ACC112 (cell line): ENCODE measurements at regions not wholly inside any gene's neighbourhood (a gene's known extent, or its start where the extent isn't known, plus 50 kb on each side); places are given as distances from the start of the nearest gene placed in this dataset.

Experiments
- H2AFZ ChIP-seq: fragments of 200-600 bp; sonication (generic); one replicate; pipeline ENCODE4 v1.6.0; 2017; ENCODE audit warnings: antibody characterized with exemption, low read length; ENCODE audit not compliant: unreplicated experiment
- H3K27ac ChIP-seq: fragments of 200-600 bp; sonication (generic); 2 replicates; pipeline ENCODE4 v1.5.1; 2014; ENCODE audit warnings: low read depth, mild to moderate bottlenecking, antibody characterized with exemption, low read length, moderate library complexity
- H3K27me3 ChIP-seq: fragments of 200-600 bp; sonication (generic); 2 replicates; pipeline ENCODE4 v1.6.1; 2014; ENCODE audit warnings: mild to moderate bottlenecking, antibody characterized with exemption, low read length, moderate library complexity, mixed read lengths; ENCODE audit not compliant: insufficient read depth
- H3K36me3 ChIP-seq: fragments of 200-600 bp; sonication (generic); 2 replicates; pipeline ENCODE4 v1.6.1; 2016; ENCODE audit warnings: mild to moderate bottlenecking, antibody characterized with exemption, low read length, moderate library complexity, mixed read lengths; ENCODE audit not compliant: insufficient read depth
- H3K4me1 ChIP-seq: fragments of 200-600 bp; sonication (generic); one replicate; pipeline ENCODE4 v1.6.1; 2016; ENCODE audit warnings: low read length, mixed read lengths; ENCODE audit not compliant: insufficient read depth, unreplicated experiment, control insufficient read depth
- H3K4me3 ChIP-seq: fragments of 200-600 bp; sonication (generic); 2 replicates; pipeline ENCODE4 v1.5.1; 2014; ENCODE audit warnings: mild to moderate bottlenecking, low read depth, low read length
- H3K79me2 ChIP-seq: fragments of 200-600 bp; sonication (generic); one replicate; pipeline ENCODE4 v1.6.0; 2016; ENCODE audit warnings: low read length; ENCODE audit not compliant: control insufficient read depth, unreplicated experiment, insufficient read depth

DNA sequence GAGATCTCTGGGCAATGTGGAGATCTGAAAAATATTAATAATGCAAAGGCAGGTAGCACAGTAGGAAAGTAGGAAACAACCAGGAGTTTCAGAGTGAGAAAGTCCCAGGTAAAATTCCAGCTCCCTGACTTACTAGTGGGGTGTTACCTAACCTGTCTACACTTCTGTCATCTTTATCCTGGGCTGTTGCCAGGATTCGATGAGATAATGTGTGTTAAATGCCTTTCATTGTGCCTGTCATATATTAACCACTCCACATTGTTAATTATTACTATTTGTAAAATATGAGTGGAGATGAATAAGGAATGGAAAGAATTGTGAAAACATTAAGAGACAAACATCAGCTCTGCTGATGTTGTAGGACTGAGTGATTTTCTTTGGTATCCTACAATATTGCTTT is 50.0 kb upstream of the FRMD4A start:
- Histone ChIP-seq H3K36me3 (no peaks in the 10 kb centered on the region), H3K27me3 (peaks cover 23% of the 10 kb centered on the region; the same call in 1 of the 2 replicates), H3K27ac (no peak overlapping the region), H2AFZ (no peak overlapping the region), H3K4me1 (peaks cover 7% of the 10 kb centered on the region), H3K4me3 (no peak overlapping the region), H3K79me2 (no peaks in the 10 kb centered on the region)
